ENCODE measurements at regions not wholly inside any gene's neighbourhood (a gene's known extent, or its start where the extent isn't known, plus 50 kb on each side); places are given as distances from the start of the nearest gene placed in this dataset.

DNA sequence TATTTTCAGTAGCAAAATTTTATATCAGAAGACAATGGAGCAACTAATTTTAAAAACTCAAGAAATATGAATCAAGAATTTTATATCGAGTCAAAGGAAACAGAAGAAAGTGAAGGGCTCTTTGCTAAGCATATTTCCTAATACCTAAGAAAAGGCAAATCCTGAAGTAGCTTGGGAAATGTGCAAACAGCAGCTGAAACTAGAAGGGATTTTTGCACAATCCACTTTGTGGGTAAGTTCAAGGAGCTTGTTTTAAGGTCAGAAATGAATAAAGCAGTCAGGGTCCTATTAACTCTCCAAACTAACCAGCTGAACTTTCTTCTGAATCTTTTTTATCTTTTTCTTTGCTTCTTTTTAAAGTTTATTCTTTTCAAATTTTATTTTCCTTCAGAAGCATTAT is 500.9 kb upstream of the CXorf51A start:
- TF ChIP-seq, protein P1, sequence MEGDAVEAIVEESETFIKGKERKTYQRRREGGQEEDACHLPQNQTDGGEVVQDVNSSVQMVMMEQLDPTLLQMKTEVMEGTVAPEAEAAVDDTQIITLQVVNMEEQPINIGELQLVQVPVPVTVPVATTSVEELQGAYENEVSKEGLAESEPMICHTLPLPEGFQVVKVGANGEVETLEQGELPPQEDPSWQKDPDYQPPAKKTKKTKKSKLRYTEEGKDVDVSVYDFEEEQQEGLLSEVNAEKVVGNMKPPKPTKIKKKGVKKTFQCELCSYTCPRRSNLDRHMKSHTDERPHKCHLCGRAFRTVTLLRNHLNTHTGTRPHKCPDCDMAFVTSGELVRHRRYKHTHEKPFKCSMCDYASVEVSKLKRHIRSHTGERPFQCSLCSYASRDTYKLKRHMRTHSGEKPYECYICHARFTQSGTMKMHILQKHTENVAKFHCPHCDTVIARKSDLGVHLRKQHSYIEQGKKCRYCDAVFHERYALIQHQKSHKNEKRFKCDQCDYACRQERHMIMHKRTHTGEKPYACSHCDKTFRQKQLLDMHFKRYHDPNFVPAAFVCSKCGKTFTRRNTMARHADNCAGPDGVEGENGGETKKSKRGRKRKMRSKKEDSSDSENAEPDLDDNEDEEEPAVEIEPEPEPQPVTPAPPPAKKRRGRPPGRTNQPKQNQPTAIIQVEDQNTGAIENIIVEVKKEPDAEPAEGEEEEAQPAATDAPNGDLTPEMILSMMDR (IDR thresholded peaks at IDR 0.05; ENCODE audit: low read length) = no peak
- TF ChIP-seq EZH2phosphoT487 (IDR thresholded peaks at IDR 0.05; ENCODE audit: low read length) (no peak), EZH2 (optimal IDR thresholded peaks at IDR 0.05; ENCODE audit: low read depth, low read length) (no peak)

Measured in MM.1S (cell line).